RWPE1 (cell line): ENCODE measurements at regions not wholly inside any gene's neighbourhood (a gene's known extent, or its start where the extent isn't known, plus 50 kb on each side); places are given as distances from the start of the nearest gene placed in this dataset.

Source experiments
- CTCF ChIA-PET: fragments of 350-600 bp; sonication (Branson Sonifier 250); formaldehyde crosslinking; extraction: SDS; loops from one replicate; lab custom pipeline; 2021; lab: Yijun Ruan, JAX
- POLR2A ChIA-PET: fragments of 400-600 bp; formaldehyde crosslinking; extraction: SDS; loops from one replicate; lab custom pipeline; 2020; ENCODE audit warnings: antibody characterized with exemption; ENCODE audit not compliant: low non-redundant PET; lab: Yijun Ruan, JAX
- DNase-seq: peaks from one replicate; pipeline ENCODE4 v3.0.0; 2012; ENCODE audit warnings: low spot score
- H3K27ac ChIP-seq: fragments of 450-650 bp; 2 replicates; pipeline ENCODE4 v1.5.1; 2017
- CTCF ChIP-seq: fragments of 450-650 bp; conservative IDR thresholded peaks from 2 replicates; pipeline ENCODE4 v1.5.1; 2017; ENCODE audit warnings: low read depth, mild to moderate bottlenecking

- TF ChIP-seq CTCF: no peak
- DNase-seq: no peak
- ChIA-PET POLR2A (no interaction called here), CTCF (no interaction called here)
- no peak overlapping the region for H3K27ac ChIP-seq
Observed at GRCh38 chr1:10888291-10888690, 91.8 kb upstream of the CASZ1 start.

DNA sequence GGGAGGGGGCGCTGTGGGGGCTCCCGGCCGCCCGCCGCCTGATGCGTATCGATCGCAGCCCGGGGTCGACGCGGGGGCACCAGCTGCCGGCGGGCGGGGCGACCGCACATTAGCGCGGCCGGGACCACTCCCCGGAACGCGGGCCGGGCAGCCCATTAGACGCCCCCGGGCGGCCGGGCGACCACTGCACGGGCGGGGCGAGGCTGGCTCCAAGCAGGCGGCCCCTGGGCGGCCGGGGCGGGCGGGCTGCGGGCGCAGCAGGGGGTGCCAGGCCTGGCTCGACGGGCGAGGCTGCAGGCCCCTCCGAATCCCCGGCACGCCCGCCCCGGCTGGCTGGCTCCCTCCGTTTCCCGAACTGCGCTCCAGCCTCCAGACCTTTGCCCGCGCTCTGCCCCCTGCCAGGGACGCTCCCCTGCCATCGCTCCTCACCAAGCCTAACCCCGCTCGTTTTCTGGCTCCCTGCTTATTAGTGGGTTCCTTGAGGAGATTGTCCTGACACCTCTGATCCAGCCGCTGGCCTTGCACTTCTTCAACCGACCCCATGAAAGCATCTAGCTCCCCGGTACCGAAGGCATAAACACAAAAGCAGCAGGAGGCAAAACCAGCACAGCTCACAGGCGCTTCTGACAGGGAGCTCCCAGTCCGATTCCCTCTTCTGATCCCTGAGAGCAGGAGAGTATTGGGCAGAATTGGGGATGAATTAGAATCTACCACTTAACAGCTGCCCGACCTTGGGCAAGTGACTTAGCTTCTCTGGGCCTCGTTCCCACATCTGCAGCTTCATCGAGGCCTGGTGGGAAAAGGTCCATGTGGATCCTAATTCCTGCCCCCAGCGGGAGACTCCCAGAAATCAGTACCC lies 92.6 kb upstream of the CASZ1 start:
- CTCF ChIA-PET: interaction anchor here (2.2 kb wide), 1 partner anchor 53 kb away, joined by 5 read pairs; no protein-coding TSS in a partner anchor
- POLR2A ChIA-PET: no interaction called here
- no peak for TF ChIP-seq CTCF
- DNase-seq: no peak
- no peak overlapping the region for H3K27ac ChIP-seq

GRCh38 chr1:10889650-10890353 lies 93.4 kb upstream of the CASZ1 start:
- no peak for DNase-seq
- POLR2A ChIA-PET: interaction anchor here (0.7 kb wide), 1 partner anchor 29 kb away, joined by 3 read pairs; no protein-coding TSS in a partner anchor
- CTCF ChIA-PET: interaction anchor here (2.2 kb wide), 1 partner anchor 52 kb away, joined by 5 read pairs; no protein-coding TSS in a partner anchor
- H3K27ac ChIP-seq: no peak overlapping the region
- TF ChIP-seq CTCF: no peak

DNA sequence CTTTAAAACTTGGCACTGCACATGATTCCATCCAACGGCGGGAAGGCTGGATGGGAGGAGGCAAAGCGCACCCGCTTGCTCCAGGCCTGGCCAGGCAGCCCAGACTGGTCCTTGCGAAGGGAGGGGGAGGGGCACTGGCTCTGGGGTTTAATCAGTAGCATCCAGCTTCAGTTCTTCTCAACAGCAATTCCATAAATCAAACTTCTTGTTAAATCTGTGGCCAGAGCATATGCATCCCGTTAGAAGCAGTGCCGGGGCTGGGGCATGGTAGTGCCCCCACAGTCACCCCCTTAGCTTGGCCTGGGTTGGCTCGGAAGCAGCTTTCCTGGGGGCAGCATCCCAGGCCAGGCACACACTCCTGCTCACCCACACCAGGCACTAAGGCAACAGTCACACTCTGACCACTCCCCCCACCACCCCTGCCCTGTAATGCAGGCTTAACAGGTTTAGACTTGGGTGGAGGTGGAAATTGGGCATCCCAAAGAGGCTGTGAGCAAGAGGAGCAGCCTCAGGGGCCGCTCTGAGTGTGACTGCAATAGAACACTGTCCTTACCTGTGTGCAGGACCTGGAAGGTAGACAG lies 94.1 kb upstream of the CASZ1 start:
- CTCF ChIA-PET: interaction anchor here (2.2 kb wide), 1 partner anchor 51 kb away, joined by 5 read pairs; no protein-coding TSS in a partner anchor
- POLR2A ChIA-PET: interaction anchor here (0.7 kb wide), 1 partner anchor 30 kb away, joined by 3 read pairs; no protein-coding TSS in a partner anchor
- TF ChIP-seq CTCF: no peak
- H3K27ac ChIP-seq: 0 out of 2 replicates have a peak overlapping the region, but pooled peaks have one; percentile 19
- peak; percentile 81 for DNase-seq

DNA sequence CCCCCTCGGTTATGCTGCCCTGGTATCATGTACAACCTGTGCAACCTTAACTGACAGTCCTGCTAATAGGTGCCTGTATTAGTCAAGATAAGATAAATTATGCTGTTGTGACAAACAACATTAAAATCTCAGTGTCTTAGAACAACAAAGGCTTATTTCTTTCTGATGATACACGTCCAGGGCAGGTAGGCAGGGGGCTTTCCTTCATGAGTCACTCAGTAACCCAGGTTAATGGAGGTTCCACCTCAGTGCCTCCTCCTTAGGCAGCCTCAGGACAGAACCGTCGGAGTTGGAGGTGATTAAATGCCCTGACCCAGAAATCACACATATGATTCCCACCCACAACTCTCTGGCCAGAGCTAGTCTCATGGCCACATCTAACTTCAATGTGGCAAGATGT lies 94.6 kb upstream of the CASZ1 start:
- peak; percentile 36 for DNase-seq
- CTCF ChIA-PET: interaction anchor here (2.2 kb wide), 1 partner anchor 51 kb away, joined by 5 read pairs; no protein-coding TSS in a partner anchor
- no peak overlapping the region for H3K27ac ChIP-seq
- TF ChIP-seq CTCF: no peak
- POLR2A ChIA-PET: no interaction called here
